HG03571 (cell line): ENCODE measurements at regions not wholly inside any gene's neighbourhood (a gene's known extent, or its start where the extent isn't known, plus 50 kb on each side); places are given as distances from the start of the nearest gene placed in this dataset.
A peak's percentile ranks its signal among the peaks of the same experiment; 100 is the strongest.

Experiments
- ATAC-seq: cut with Tn5 transposase; IDR thresholded peaks from one replicate; pipeline ENCODE4 v1.9.1; 2021; ENCODE audit not compliant: unreplicated experiment

DNA sequence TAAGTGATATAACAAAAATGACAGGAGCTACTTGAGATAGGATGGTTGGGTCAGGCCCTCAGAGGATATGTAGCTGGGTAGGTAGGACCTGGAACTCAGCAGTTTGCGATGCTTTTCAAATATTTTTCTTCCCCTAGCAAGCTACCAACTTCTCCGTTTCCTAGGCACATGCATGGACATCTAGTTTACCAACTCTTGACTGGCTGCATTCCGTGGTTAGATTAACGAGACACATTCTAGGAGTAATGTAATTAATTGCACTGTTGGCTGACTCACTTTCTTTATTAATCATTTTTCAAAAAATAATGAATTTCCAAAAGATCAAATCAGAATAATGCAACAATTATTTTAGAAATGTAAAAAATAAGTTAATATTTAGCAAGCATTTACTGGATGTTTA lies 95.9 kb downstream of the MACIR start:
- no peak for ATAC-seq

GRCh38 chr5:103353581-103353980 lies 95.0 kb downstream of the MACIR start:
- ATAC-seq = no peak

- no peak for ATAC-seq
These were observed 89.3 kb downstream of the MACIR start for GRCh38 chr5:103347716-103348423.

GRCh38 chr5:103346162-103346748 lies 87.7 kb downstream of the MACIR start:
- ATAC-seq = no peak

DNA sequence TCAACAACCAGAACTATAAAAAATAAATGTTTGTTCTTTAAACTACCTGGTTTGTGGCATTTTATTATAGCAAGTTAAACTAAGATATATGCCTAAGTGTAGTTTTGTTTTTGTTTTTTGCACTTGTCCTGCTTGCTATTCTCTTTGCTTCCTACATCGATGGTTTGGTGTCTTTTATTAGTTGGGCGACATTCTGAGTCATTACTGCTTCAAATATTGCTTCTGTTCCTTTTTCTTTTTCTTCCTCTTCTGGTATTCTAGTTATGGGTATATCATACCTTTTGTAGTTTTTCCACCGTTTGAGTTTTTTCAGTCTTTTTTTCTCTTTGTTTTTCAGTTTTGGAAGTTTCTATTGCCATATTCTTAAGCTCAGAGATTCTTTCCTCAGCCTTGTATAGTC lies 86.9 kb downstream of the MACIR start:
- ATAC-seq = no peak

GRCh38 chr5:103340717-103341388 lies 82.3 kb downstream of the MACIR start:
- peak; percentile 97 for ATAC-seq

DNA sequence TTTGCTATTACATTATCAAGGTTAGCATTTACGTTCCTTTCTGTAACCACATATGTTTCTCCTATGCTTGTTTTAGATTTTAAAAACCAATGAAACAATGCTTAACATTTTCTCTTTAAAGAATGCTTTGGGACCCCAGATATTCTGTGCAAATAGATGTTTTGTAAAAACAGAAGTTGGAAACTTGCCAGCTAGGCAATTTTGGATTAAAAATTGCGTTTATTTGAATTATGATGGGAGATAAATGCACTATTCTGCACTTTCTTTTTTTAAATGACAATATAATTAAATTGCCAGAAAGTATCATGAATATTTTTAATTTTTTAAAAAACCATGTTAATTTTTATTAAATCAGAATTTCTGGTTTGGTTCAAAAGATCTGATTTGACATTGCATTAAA lies 81.6 kb downstream of the MACIR start:
- ATAC-seq = no peak

DNA sequence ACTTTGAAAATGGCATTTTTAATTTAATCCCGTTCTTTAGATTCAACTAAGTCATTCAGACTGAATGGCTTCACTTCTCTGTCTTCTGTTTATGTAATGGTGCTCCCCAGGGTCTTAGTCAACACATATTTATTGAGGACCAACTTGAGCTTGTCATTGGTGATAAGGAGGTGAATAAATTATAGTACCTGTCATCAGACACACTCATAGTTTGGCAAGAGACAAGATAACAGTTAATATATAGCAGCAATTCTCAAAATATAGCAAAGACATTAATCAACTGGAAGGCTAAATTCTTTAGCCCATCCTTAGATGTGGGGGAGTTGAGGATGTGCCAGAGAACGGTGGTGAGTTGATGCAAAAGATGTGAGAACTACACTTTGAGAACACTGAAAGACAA lies 78.4 kb downstream of the MACIR start:
- no peak for ATAC-seq

- ATAC-seq = no peak
These were observed 74.8 kb downstream of the MACIR start for GRCh38 chr5:103333376-103333775.

- ATAC-seq = no peak
These were observed 72.3 kb downstream of the MACIR start for GRCh38 chr5:103330875-103331274.
